H7 (cell line): ENCODE measurements at regions not wholly inside any gene's neighbourhood (a gene's known extent, or its start where the extent isn't known, plus 50 kb on each side); places are given as distances from the start of the nearest gene placed in this dataset.

ENCODE experiments used
- DNase-seq: peaks from one replicate; pipeline ENCODE4 v3.0.0; 2012
- H3K27me3 ChIP-seq: 2 replicates; pipeline ENCODE4 v1.6.0; 2011; ENCODE audit warnings: mild to moderate bottlenecking, low read length; ENCODE audit not compliant: control insufficient read depth, insufficient read depth
- H3K36me3 ChIP-seq: replicated peaks from 2 replicates; pipeline ENCODE4 v1.5.1; 2011; ENCODE audit warnings: low read length; ENCODE audit not compliant: control insufficient read depth, insufficient read depth
- H3K4me3 ChIP-seq: 2 replicates; pipeline ENCODE4 v1.5.1; 2011; ENCODE audit warnings: low read depth, mild to moderate bottlenecking, control low read depth, low read length, moderate library complexity; ENCODE audit not compliant: insufficient read depth

DNA sequence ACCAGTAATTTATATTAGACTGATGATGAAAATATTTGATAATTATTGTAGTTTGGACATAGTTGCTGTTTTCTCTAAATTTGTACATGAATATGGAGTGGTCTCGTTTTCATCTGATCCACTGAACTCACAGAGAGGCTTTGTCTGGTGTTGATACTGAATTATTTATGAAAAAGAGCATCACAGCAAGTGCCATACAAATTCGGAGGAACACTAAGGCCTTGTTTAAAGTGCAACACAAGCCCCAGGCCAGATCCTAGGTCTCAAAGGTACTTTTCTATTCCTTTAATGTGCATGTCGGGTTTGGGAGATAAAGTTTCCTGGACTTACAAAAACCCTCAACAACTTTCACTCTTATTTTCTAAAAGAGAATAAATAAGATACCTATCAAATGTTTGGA, 796.8 kb upstream of the EPHA6 start:
- Histone ChIP-seq H3K4me3 (no peak overlapping the region), H3K27me3 (no peaks in the 10 kb centered on the region), H3K36me3 (no peaks in the 10 kb centered on the region)
- DNase-seq, result no peak

DNA sequence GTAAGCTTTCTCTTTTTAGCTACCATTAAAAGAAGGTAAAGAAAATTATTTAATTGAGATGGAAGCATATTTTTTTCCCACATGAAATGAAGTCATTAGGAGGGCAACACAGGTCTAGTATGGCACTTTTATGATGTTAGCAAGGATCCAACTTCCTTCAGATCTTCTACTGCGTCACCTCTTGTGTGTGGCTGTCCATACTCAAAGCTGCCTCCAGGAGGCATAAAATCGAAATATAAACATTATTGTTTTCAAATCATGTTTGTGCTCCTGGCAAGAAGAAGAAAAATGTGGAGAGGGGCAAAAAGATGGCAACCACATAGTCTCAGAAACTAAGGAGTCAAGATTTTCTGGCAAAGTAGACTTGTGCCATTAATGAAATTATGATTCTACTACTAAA, 791.7 kb upstream of the EPHA6 start:
- no peak for DNase-seq
- Histone ChIP-seq H3K36me3 (no peaks in the 10 kb centered on the region), H3K4me3 (no peak overlapping the region), H3K27me3 (no peaks in the 10 kb centered on the region)

DNA sequence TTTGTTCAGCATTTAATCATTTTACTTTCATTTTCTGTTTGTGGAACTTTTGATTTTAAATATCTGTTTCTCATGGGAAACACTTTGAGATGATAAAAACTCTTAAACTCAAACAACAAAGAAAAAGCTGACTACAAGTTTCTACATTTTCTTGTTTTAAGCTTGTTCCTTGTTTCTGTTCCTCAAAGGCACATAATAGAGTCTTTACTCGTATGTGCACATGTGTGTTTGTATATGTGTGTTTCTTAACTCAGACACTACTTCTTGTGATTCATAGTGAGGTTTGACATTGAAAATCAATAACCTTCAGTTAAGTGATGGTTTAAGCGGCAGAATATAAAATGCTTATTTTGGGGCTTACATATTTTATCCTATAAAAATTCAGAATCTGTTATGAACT, 786.7 kb upstream of the EPHA6 start:
- DNase-seq, result no peak
- Histone ChIP-seq H3K4me3 (no peak overlapping the region), H3K27me3 (no peaks in the 10 kb centered on the region), H3K36me3 (no peaks in the 10 kb centered on the region)

DNA sequence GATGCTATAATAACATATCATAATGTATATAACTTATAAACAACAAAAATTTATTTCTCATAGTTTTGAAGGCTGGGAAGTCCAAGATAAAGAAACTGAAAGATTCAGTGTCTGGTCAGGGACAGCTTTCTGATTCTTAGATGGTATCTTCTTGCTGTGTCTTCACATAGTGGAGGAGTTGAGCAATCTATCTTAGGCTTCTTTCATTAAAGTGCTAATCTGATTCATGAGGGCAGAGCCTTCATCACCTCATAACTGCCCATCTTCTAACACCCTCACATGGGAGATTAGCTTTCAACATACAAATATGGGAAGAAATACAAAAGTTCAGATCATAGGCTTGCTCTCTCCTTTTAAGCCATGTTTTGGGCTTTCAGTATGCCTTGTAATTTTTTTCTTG, 774.8 kb upstream of the EPHA6 start:
- no peaks in the 10 kb centered on the region for H3K27me3 ChIP-seq
- no peak overlapping the region for H3K4me3 ChIP-seq
- no peak for DNase-seq
- H3K36me3 ChIP-seq, result no peaks in the 10 kb centered on the region

DNA sequence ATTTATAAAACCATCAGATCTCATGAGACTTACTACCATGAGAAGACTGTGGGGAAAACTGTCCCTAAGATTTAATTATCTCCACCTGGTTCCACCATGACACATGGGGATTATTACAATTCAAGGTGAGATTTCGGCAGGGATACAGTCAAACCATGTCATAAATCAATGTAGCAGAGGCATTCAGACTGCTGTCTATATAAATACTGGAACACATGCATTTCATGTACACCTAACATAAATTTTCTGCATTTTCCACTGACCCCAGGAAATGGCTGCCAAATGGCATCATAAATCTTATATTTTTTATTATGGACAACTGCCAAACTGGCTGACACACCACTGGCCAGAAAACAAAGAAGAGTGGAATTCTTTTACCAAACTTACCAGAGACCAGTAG, 755.1 kb upstream of the EPHA6 start:
- Histone ChIP-seq H3K36me3 (no peaks in the 10 kb centered on the region), H3K27me3 (no peaks in the 10 kb centered on the region), H3K4me3 (no peak overlapping the region)
- no peak for DNase-seq

DNA sequence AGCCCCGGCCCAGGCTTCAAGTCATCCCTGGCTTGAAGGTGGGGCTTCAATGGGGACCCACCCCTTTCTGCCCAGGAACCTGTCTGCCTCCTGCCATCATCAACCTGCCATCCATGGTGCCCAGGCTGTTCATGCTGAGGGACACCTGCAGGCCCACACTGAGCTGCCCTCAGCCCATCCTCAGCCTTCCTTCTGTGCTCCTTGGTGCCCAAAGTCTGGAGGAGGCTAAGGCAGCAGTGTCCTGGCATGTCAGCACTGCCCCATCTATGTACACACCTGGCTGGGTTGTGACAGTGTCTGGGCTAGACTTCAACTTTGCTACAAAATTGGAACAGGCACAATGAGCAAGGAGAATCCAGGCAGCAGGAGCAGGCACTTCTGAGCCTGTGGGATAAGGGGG, 745.3 kb upstream of the EPHA6 start:
- no peaks in the 10 kb centered on the region for H3K27me3 ChIP-seq
- no peaks in the 10 kb centered on the region for H3K36me3 ChIP-seq
- no peak for DNase-seq
- H3K4me3 ChIP-seq, result no peak overlapping the region

DNA sequence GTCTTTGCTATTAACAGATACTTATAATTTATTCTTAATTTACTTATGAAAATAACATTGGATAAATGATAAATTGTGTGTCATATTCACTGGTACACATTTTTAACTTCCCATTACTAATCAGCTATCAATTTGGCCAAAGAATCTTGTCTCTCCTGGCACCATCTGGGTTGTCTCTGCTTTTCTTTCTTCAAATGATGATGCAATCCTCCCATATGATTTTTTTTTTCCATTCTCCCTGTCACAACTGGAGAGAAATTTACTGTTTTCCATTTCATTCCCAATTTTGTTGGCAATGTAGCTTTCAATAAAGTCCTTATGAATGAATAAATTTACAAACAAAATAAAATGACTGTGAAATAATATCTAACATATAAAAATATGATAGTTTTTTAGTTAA, 743.7 kb upstream of the EPHA6 start:
- Histone ChIP-seq H3K27me3 (no peaks in the 10 kb centered on the region), H3K4me3 (no peak overlapping the region), H3K36me3 (no peaks in the 10 kb centered on the region)
- DNase-seq, result no peak

DNA sequence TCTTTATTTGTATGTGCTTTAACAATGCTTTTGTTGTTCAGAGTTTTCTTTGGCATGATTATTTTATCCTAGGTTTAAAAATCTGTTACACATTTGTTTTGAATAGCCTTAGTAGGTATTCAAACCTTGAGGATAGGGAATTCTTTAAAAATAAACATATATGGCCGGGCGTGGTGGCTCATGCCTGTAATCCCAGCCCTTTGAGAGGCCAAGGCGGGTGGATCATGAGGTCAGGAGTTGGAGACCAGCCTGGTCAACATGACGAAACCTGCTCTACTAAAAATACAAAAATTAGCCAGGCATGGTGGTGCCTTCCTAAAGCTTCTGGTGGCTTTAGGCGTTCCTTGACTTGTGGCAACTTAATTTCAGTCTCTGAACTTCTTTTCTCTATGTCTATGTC, 743.3 kb upstream of the EPHA6 start:
- Histone ChIP-seq H3K27me3 (no peaks in the 10 kb centered on the region), H3K36me3 (no peaks in the 10 kb centered on the region), H3K4me3 (no peak overlapping the region)
- DNase-seq, result no peak

DNA sequence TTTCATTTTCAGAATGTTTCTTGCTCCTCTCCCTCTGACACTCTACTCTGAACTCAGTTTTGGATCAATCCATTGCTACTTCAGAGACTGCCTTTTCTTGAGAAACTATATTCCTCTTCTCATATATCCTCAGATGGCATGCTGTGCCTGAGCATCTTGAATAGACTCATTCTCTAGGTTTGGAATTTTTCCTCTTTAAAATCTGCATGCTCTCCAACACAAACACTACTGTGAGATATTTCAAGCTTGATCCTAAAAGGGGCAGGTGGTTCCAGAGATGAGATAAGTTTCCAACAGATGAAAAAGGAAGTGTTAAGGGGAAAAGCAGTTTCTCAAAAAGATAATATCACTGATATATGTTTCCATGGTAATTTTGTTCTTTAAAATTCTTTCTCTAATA, 742.2 kb upstream of the EPHA6 start:
- H3K4me3 ChIP-seq, result no peak overlapping the region
- DNase-seq, result no peak
- H3K27me3 ChIP-seq, result no peaks in the 10 kb centered on the region
- H3K36me3 ChIP-seq, result no peaks in the 10 kb centered on the region

DNA sequence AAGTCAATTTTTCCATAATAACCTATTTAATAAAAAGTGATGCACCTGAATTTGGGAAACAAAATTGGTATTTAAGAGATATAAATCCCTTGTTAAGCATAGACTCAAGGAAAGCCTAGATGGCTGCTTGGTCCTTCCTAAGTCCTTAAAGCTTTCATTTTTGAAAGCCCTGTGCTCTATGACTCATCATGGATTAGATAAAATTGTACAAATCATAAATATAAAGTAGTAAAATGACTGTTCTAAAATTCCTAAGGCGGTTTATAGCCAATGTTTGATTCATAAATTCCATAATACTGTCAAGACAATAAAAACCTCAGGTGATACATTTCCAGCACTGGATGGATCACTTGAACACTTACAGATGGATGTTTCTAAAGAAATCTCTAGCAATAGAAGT, 730.8 kb upstream of the EPHA6 start:
- H3K4me3 ChIP-seq, result no peak overlapping the region
- no peaks in the 10 kb centered on the region for H3K27me3 ChIP-seq
- DNase-seq, result no peak
- H3K36me3 ChIP-seq, result no peaks in the 10 kb centered on the region

DNA sequence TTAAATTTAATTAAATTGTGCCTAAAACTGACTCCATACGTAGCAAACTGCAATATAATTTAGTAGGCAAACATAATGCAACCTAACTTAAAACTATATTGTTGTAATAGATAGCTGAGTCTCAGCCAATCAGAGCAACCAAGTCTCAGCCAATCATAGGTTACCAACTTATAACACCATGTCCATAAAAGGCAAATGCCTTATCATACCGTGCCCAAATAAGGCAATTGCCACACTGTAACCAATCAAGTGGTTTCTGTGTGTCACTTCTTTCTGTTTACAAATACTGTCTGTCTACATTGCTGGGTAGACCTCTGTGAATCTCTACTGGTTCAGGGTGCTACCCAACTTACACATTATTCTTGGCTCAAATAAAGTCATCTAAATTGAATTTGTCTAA, 728.4 kb upstream of the EPHA6 start:
- Histone ChIP-seq H3K27me3 (no peaks in the 10 kb centered on the region), H3K36me3 (no peaks in the 10 kb centered on the region), H3K4me3 (no peak overlapping the region)
- no peak for DNase-seq

DNA sequence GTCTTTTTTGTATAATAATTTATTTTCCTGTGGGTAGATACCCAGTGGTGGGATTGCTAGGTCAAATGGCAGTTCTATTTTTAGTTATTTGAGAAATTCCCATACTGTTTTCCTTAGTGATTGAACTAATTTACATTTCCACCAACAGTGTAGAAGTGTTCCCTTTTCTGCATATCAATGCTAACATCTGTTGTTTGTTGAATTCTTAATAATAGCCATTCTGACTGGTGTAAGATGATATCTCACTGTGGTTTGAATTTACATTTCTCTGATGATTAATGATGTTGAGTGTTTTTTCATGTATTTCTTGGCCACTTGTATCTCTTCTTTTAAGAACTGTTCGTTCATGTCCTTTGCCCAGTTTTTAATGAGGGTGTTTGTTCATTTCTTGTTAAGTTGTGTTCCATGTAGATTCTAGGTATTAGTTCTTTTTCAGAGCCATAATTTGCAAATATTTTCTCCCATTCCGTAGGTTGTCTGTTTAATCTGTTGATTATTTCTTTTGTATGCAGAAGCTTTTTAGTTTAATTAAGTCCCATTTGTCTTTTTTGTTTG, 713.3 kb upstream of the EPHA6 start:
- Histone ChIP-seq H3K27me3 (no peaks in the 10 kb centered on the region), H3K36me3 (no peaks in the 10 kb centered on the region), H3K4me3 (no peak overlapping the region)
- no peak for DNase-seq

DNA sequence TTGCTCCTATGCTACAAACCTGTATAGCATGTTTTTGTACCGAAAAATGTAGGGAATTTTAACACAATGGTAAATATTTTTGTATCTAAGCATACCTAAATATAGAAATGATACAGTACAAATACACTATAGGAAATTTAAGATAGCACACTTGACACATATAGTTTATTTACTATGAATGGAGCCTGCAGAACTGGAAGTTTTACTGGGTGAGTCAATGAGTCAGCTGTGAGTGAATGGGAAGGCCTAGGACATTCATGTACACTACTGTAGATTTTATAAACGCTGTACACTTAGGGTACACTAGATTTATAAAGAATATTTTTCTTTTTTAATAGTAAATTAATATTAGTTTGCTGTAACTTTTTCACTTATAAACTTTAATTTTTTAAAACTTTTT, 707.7 kb upstream of the EPHA6 start:
- Histone ChIP-seq H3K36me3 (no peaks in the 10 kb centered on the region), H3K4me3 (no peak overlapping the region), H3K27me3 (no peaks in the 10 kb centered on the region)
- no peak for DNase-seq
